MCF 10A (cell line): ENCODE measurements at regions not wholly inside any gene's neighbourhood (a gene's known extent, or its start where the extent isn't known, plus 50 kb on each side); places are given as distances from the start of the nearest gene placed in this dataset.
A peak's percentile ranks its signal among the peaks of the same experiment; 100 is the strongest.

Source experiments
- BruUV-seq: library from RNA; stranded (reverse); fragments of 400-500 nt; replicated peaks from 2 replicates; lab custom pipeline; 2021; lab: Mats Ljungman, UMichigan
- CTCF ChIA-PET: fragments of 300-600 bp; sonication (Branson Sonifier 250); formaldehyde crosslinking; extraction: SDS; loops from one replicate; lab custom pipeline; 2021; ENCODE audit warnings: antibody characterized with exemption, inconsistent platforms; lab: Yijun Ruan, JAX
- POLR2A ChIA-PET: fragments of 300-600, 350-650 bp; sonication (Branson Sonifier 250); formaldehyde crosslinking; extraction: SDS; loops from one replicate; lab custom pipeline; 2020; ENCODE audit warnings: antibody characterized with exemption, inconsistent platforms; lab: Yijun Ruan, JAX
- DNase-seq: peaks from one replicate; pipeline ENCODE4 v3.0.0-alpha.2; 2018; ENCODE audit not compliant: unreplicated experiment
- H3K27ac Mint-ChIP-seq: one replicate; pipeline ENCODE4 v1.8.0; 2022; ENCODE audit warnings: mild to moderate bottlenecking, low read depth, mixed read lengths; ENCODE audit not compliant: unreplicated experiment
- H3K27me3 Mint-ChIP-seq: one replicate; pipeline ENCODE4 v1.8.0; 2022; ENCODE audit warnings: mixed read lengths; ENCODE audit not compliant: insufficient read depth, unreplicated experiment
- H3K36me3 Mint-ChIP-seq: one replicate; pipeline ENCODE4 v1.8.0; 2022; ENCODE audit warnings: mild to moderate bottlenecking, moderate library complexity, mixed read lengths; ENCODE audit not compliant: insufficient read depth, unreplicated experiment
- H3K4me1 Mint-ChIP-seq: one replicate; pipeline ENCODE4 v1.8.0; 2022; ENCODE audit warnings: mixed read lengths; ENCODE audit not compliant: insufficient read depth, unreplicated experiment
- H3K4me3 Mint-ChIP-seq: one replicate; pipeline ENCODE4 v1.8.0; 2022; ENCODE audit warnings: mild to moderate bottlenecking, moderate library complexity, mixed read lengths; ENCODE audit not compliant: unreplicated experiment
- H3K9me3 Mint-ChIP-seq: one replicate; pipeline ENCODE4 v1.8.0; 2022; ENCODE audit warnings: mixed read lengths; ENCODE audit not compliant: unreplicated experiment
- CTCF ChIP-seq: fragments of 200-600 bp; IDR thresholded peaks from one replicate; pipeline ENCODE4 v1.8.0; 2022; ENCODE audit warnings: antibody characterized with exemption, mild to moderate bottlenecking; ENCODE audit not compliant: unreplicated experiment
- intact Hi-C: fragments of 100-400 bp; cut with micrococcal nuclease; formaldehyde crosslinking; loops from 2 replicates; pipeline ENCODE4 v1.14.1; 2022

GRCh38 chr5:57332361-57332760, 150.2 kb downstream of the ACTBL2 start:
- DNase-seq: no peak
- intact Hi-C loops: loop anchor here (10.0 kb wide), 1 partner anchor 162 kb away; no protein-coding TSS in a partner anchor
- CTCF ChIA-PET: interaction anchor here (1.3 kb wide), 1 partner anchor 34 kb away, joined by 4 read pairs; no protein-coding TSS in a partner anchor
- no peak overlapping the region for H3K27ac Mint-ChIP-seq
- no peak overlapping the region for H3K4me3 Mint-ChIP-seq
- no peaks in the 10 kb centered on the region for H3K27me3 Mint-ChIP-seq
- no peak for TF ChIP-seq CTCF
- no peaks in the 10 kb centered on the region for H3K9me3 Mint-ChIP-seq
- no TSS peak for BruUV-seq
- no peaks in the 10 kb centered on the region for H3K36me3 Mint-ChIP-seq
- peaks cover 7% of the 10 kb centered on the region for H3K4me1 Mint-ChIP-seq
- POLR2A ChIA-PET: no interaction called here

- no peak overlapping the region for H3K4me3 Mint-ChIP-seq
- ChIA-PET CTCF (interaction anchor here (0.7 to 1.4 kb wide), 9 partner anchors 10 to 30 kb away, joined by 3 to 8 read pairs (median 3); no protein-coding TSS in a partner anchor), POLR2A (interaction anchor here (0.6 to 0.8 kb wide), 2 partner anchors 11 to 1173 kb away, joined by 3 read pairs; no protein-coding TSS in a partner anchor)
- BruUV-seq: no TSS peak
- peak; percentile 76 for DNase-seq
- intact Hi-C loops: no loop called here
- H3K27ac Mint-ChIP-seq: peak overlapping the region; percentile 8
- no peak for TF ChIP-seq CTCF
- no peaks in the 10 kb centered on the region for H3K9me3 Mint-ChIP-seq
- no peaks in the 10 kb centered on the region for H3K36me3 Mint-ChIP-seq
- H3K4me1 Mint-ChIP-seq: peaks cover 7% of the 10 kb centered on the region
- H3K27me3 Mint-ChIP-seq: no peaks in the 10 kb centered on the region
These were observed 153.9 kb downstream of the GPBP1 start for GRCh38 chr5:57327561-57328367.

GRCh38 chr5:57325678-57326397, 152.0 kb downstream of the GPBP1 start:
- no peak overlapping the region for H3K27ac Mint-ChIP-seq
- no TSS peak for BruUV-seq

More at GRCh38 chr5:57325678-57326397, 152.0 kb downstream of the GPBP1 start:
- intact Hi-C loops: no loop called here
- DNase-seq: no peak
- H3K36me3 Mint-ChIP-seq: no peaks in the 10 kb centered on the region
- H3K4me1 Mint-ChIP-seq: peaks cover 7% of the 10 kb centered on the region
- no peaks in the 10 kb centered on the region for H3K27me3 Mint-ChIP-seq
- no peaks in the 10 kb centered on the region for H3K9me3 Mint-ChIP-seq
- no peak overlapping the region for H3K4me3 Mint-ChIP-seq
- POLR2A ChIA-PET: interaction anchor here (0.6 kb wide), 1 partner anchor 443 kb away, joined by 3 read pairs; no protein-coding TSS in a partner anchor
- CTCF ChIA-PET: interaction anchor here (0.6 to 1.4 kb wide), 7 partner anchors 19 to 818 kb away, joined by 3 to 5 read pairs (median 3); no protein-coding TSS in a partner anchor
- TF ChIP-seq CTCF: no peak
